ENCODE measurements at regions not wholly inside any gene's neighbourhood (a gene's known extent, or its start where the extent isn't known, plus 50 kb on each side); places are given as distances from the start of the nearest gene placed in this dataset.

DNA sequence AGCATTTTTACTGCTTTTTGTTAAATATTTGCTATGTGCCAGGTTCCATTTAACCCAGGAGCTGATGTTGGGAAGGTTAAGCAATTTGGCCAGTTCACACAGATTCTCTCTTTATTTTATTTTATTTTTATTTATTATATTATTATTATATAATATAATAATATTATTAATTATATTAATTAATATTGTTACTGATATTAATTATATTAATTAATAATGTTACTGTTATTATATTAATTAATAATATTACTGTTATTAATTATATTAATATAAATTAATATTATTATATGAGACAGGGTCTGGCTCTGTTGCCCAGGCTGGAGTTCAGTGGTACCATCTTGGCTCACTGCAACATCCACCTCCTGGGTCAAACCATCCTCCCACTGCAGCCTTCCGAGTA, 593.0 kb upstream of the SGCD start:
- peaks cover 0 to 4% of the 10 kb centered on the region in 2 experiments for H4K20me1 ChIP-seq (replicated peaks in 1 of 2; ENCODE audit: control insufficient read depth in 1 of 2, insufficient read depth in 2 of 2, low read length in 2 of 2)
- peaks cover 24 to 43% (median 34%) of the 10 kb centered on the region in 4 experiments for H3K27me3 ChIP-seq (replicated peaks in 1 of 4; ENCODE audit: control insufficient read depth in 3 of 4, extremely low read depth in 1 of 4, insufficient read depth in 3 of 4, low read length in 3 of 4)
- peaks cover 0 to 6% (median 1%) of the 10 kb centered on the region in 4 experiments; a peak in 5 of 7 replicates for H3K4me1 ChIP-seq (replicated peaks in 1 of 4; ENCODE audit: control insufficient read depth in 3 of 4, insufficient read depth in 4 of 4, low read length in 3 of 4)
- no peak overlapping the region for H2BK12ac ChIP-seq (ENCODE audit: low read depth, low read length)
- H2AFZ ChIP-seq (ENCODE audit: low read length) = no peak overlapping the region
- no peak overlapping the region for H2BK120ac ChIP-seq (replicated peaks; ENCODE audit: low read depth, low read length)
- no peak overlapping the region for H3K4ac ChIP-seq (replicated peaks; ENCODE audit: insufficient read length, low read depth, low read length)
- no peak overlapping the region for H3K4me3 ChIP-seq (ENCODE audit: extremely low read depth in 1 of 4, insufficient read depth in 2 of 4, low read depth in 3 of 4, low read length in 4 of 4)
- no peak for DNase-seq (ENCODE audit: low read depth in 1 of 2, low spot score in 2 of 2)
- H3K18ac ChIP-seq (ENCODE audit: extremely low read depth, low read length) = no peak overlapping the region
- H2BK20ac ChIP-seq (ENCODE audit: low read length) = no peak overlapping the region
- no peaks in the 10 kb centered on the region for H3K79me2 ChIP-seq (ENCODE audit: control insufficient read depth in 1 of 2, insufficient read depth in 2 of 2, low read length in 2 of 2)
- no peaks in the 10 kb centered on the region for H3K36me3 ChIP-seq (ENCODE audit: control insufficient read depth in 2 of 4, insufficient read depth in 4 of 4, low read length in 3 of 4)
- H2BK15ac ChIP-seq (ENCODE audit: low read length) = no peak overlapping the region
- H3K14ac ChIP-seq (ENCODE audit: insufficient read length) = no peak overlapping the region
- no peaks in the 10 kb centered on the region for H3K9me3 ChIP-seq (ENCODE audit: insufficient read depth in 2 of 2, low read depth in 1 of 2, low read length in 1 of 2)
- H3K79me1 ChIP-seq (ENCODE audit: low read depth, low read length) = no peaks in the 10 kb centered on the region
- H3K23ac ChIP-seq (ENCODE audit: insufficient read length) = no peak overlapping the region
- WGBS, 2 experiments (ENCODE audit: extremely low coverage in 1 of 2, insufficient coverage in 1 of 2, insufficient read length in 1 of 2, insufficient replicate concordance in 2 of 2, low coverage in 1 of 2, low lambda C conversion rate in 2 of 2, missing lambda C conversion rate in 1 of 2) = 95% methylated on average over 1 of the region's 1 CpG; no CpG with 5 or more reads in 1 of the 2 experiments
- no peak overlapping the region for H3K9ac ChIP-seq (replicated peaks in 1 of 4; ENCODE audit: extremely low read depth in 1 of 4, low read depth in 3 of 4, low read length in 3 of 4)
- no peak overlapping the region for H2AK5ac ChIP-seq (ENCODE audit: low read depth, low read length)
- H3K27ac ChIP-seq (ENCODE audit: low read depth, low read length) = no peak overlapping the region
- no peak overlapping the region for H4K8ac ChIP-seq (ENCODE audit: extremely low read depth, insufficient read depth, low read length)
- H3K4me2 ChIP-seq (ENCODE audit: insufficient read depth in 1 of 2, low read depth in 2 of 2, low read length in 2 of 2) = no peak overlapping the region
- FAIRE-seq = no peak
- POLR2A ChIA-PET (ENCODE audit: partially characterized antibody) = no interaction called here
- H2BK5ac ChIP-seq (ENCODE audit: low read depth, low read length) = no peak overlapping the region
- H3K23me2 ChIP-seq (ENCODE audit: low read depth, low read length) = peaks cover 13% of the 10 kb centered on the region; the same call in 1 of the 2 replicates
- no peak overlapping the region for H3K56ac ChIP-seq (replicated peaks; ENCODE audit: insufficient read length, low read depth, low read length)
- H4K91ac ChIP-seq (replicated peaks; ENCODE audit: insufficient read length, low read length) = no peak overlapping the region
- H4K5ac ChIP-seq (ENCODE audit: insufficient read length, low read depth, low read length) = no peak overlapping the region
- CTCF ChIA-PET (ENCODE audit: partially characterized antibody) = no interaction called here
- TF ChIP-seq SP4 (IDR thresholded peaks at IDR 0.05; ENCODE audit: low read length) = no peak
- TF ChIP-seq CREB1 (IDR thresholded peaks at IDR 0.05) = no peak
- no peak for TF ChIP-seq SIX5 (IDR thresholded peaks at IDR 0.05; ENCODE audit: low read depth, low read length)
- TF ChIP-seq, protein P1, sequence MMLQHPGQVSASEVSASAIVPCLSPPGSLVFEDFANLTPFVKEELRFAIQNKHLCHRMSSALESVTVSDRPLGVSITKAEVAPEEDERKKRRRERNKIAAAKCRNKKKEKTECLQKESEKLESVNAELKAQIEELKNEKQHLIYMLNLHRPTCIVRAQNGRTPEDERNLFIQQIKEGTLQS (IDR thresholded peaks at IDR 0.05; ENCODE audit: insufficient read depth, low read depth, low read length) = no peak
- TF ChIP-seq POU5F1 (IDR thresholded peaks at IDR 0.05; ENCODE audit: low read depth, low read length) = no peak
- no peak for TF ChIP-seq JUN (IDR thresholded peaks at IDR 0.05; ENCODE audit: low read depth, low read length)
- TF ChIP-seq, protein P2, sequence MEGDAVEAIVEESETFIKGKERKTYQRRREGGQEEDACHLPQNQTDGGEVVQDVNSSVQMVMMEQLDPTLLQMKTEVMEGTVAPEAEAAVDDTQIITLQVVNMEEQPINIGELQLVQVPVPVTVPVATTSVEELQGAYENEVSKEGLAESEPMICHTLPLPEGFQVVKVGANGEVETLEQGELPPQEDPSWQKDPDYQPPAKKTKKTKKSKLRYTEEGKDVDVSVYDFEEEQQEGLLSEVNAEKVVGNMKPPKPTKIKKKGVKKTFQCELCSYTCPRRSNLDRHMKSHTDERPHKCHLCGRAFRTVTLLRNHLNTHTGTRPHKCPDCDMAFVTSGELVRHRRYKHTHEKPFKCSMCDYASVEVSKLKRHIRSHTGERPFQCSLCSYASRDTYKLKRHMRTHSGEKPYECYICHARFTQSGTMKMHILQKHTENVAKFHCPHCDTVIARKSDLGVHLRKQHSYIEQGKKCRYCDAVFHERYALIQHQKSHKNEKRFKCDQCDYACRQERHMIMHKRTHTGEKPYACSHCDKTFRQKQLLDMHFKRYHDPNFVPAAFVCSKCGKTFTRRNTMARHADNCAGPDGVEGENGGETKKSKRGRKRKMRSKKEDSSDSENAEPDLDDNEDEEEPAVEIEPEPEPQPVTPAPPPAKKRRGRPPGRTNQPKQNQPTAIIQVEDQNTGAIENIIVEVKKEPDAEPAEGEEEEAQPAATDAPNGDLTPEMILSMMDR (IDR thresholded peaks at IDR 0.05; ENCODE audit: control extremely low read depth in 1 of 3, insufficient read depth in 1 of 3, low read depth in 1 of 3, low read length in 3 of 3) = no peak
- TF ChIP-seq POLR2AphosphoS5 (IDR thresholded peaks at IDR 0.05; ENCODE audit: low read depth, low read length) = no peak
- TF ChIP-seq HDAC2 (IDR thresholded peaks at IDR 0.05; ENCODE audit: borderline replicate concordance in 1 of 2, low read depth in 2 of 2, low read length in 2 of 2) = no peak
- TF ChIP-seq YY1 (IDR thresholded peaks at IDR 0.05; ENCODE audit: low read depth, low read length) = no peak
- TF ChIP-seq CHD2 (IDR thresholded peaks at IDR 0.05; ENCODE audit: low read length) = no peak
- no peak for TF ChIP-seq SIN3A (conservative IDR thresholded peaks at IDR 0.05 in 1 of 2, IDR thresholded peaks at IDR 0.05 in 1 of 2; ENCODE audit: low read depth in 1 of 2, low read length in 2 of 2)

Measured in H1 (cell line).